ENCODE measurements at regions not wholly inside any gene's neighbourhood (a gene's known extent, or its start where the extent isn't known, plus 50 kb on each side); places are given as distances from the start of the nearest gene placed in this dataset.

- Histone ChIP-seq H4K91ac (replicated peaks; ENCODE audit: insufficient read length, low read length) (no peak overlapping the region), H3K4me2 (ENCODE audit: insufficient read depth in 1 of 2, low read depth in 2 of 2, low read length in 2 of 2) (no peak overlapping the region), H3K4me3 (ENCODE audit: extremely low read depth in 1 of 4, insufficient read depth in 2 of 4, low read depth in 3 of 4, low read length in 4 of 4) (no peak overlapping the region), H3K79me2 (ENCODE audit: control insufficient read depth in 1 of 2, insufficient read depth in 2 of 2, low read length in 2 of 2) (no peaks in the 10 kb centered on the region), H2BK20ac (ENCODE audit: low read length) (no peak overlapping the region), H3K36me3 (ENCODE audit: control insufficient read depth in 2 of 4, insufficient read depth in 4 of 4, low read length in 3 of 4) (no peaks in the 10 kb centered on the region), H3K18ac (ENCODE audit: extremely low read depth, low read length) (no peak overlapping the region), H3K4ac (replicated peaks; ENCODE audit: insufficient read length, low read depth, low read length) (no peak overlapping the region), H3K27me3 (replicated peaks in 1 of 4; ENCODE audit: control insufficient read depth in 3 of 4, extremely low read depth in 1 of 4, insufficient read depth in 3 of 4, low read length in 3 of 4) (peaks cover 0 to 1% (median 0%) of the 10 kb centered on the region in 4 experiments; a peak in 1 of 7 replicates), H4K5ac (ENCODE audit: insufficient read length, low read depth, low read length) (no peak overlapping the region), H2BK15ac (ENCODE audit: low read length) (no peak overlapping the region), H2AK5ac (ENCODE audit: low read depth, low read length) (no peak overlapping the region), H4K8ac (ENCODE audit: extremely low read depth, insufficient read depth, low read length) (no peak overlapping the region), H4K20me1 (replicated peaks in 1 of 2; ENCODE audit: control insufficient read depth in 1 of 2, insufficient read depth in 2 of 2, low read length in 2 of 2) (no peaks in the 10 kb centered on the region), H3K23ac (ENCODE audit: insufficient read length) (no peak overlapping the region), H3K9me3 (ENCODE audit: insufficient read depth in 2 of 2, low read depth in 1 of 2, low read length in 1 of 2) (no peaks in the 10 kb centered on the region), H3K14ac (ENCODE audit: insufficient read length) (no peak overlapping the region), H2AFZ (ENCODE audit: low read length) (no peak overlapping the region), H3K9ac (replicated peaks in 1 of 4; ENCODE audit: extremely low read depth in 1 of 4, low read depth in 3 of 4, low read length in 3 of 4) (no peak overlapping the region), H2BK5ac (ENCODE audit: low read depth, low read length) (no peak overlapping the region), H3K79me1 (ENCODE audit: low read depth, low read length) (no peaks in the 10 kb centered on the region), H3K56ac (replicated peaks; ENCODE audit: insufficient read length, low read depth, low read length) (no peak overlapping the region), H3K23me2 (ENCODE audit: low read depth, low read length) (no peaks in the 10 kb centered on the region), H2BK120ac (replicated peaks; ENCODE audit: low read depth, low read length) (no peak overlapping the region), H2BK12ac (ENCODE audit: low read depth, low read length) (no peak overlapping the region), H3K4me1 (replicated peaks in 1 of 4; ENCODE audit: control insufficient read depth in 3 of 4, insufficient read depth in 4 of 4, low read length in 3 of 4) (no peaks in the 10 kb centered on the region), H3K27ac (ENCODE audit: low read depth, low read length) (no peak overlapping the region)
- WGBS, 2 experiments (ENCODE audit: extremely low coverage in 1 of 2, insufficient coverage in 1 of 2, insufficient read length in 1 of 2, insufficient replicate concordance in 2 of 2, low coverage in 1 of 2, low lambda C conversion rate in 2 of 2, missing lambda C conversion rate in 1 of 2) = 85% methylated on average over 5 of the region's 5 CpGs; no CpG with 5 or more reads in 1 of the 2 experiments
- TF ChIP-seq CREB1 (IDR thresholded peaks at IDR 0.05) (no peak), CTBP2 (IDR thresholded peaks at IDR 0.05; ENCODE audit: borderline replicate concordance, insufficient read depth, insufficient read length, low read length) (no peak), BACH1 (IDR thresholded peaks at IDR 0.05; ENCODE audit: low read length) (no peak), SIX5 (IDR thresholded peaks at IDR 0.05; ENCODE audit: low read depth, low read length) (no peak), KDM1A (IDR thresholded peaks at IDR 0.05; ENCODE audit: borderline replicate concordance, low read length) (no peak), USF2 (IDR thresholded peaks at IDR 0.05; ENCODE audit: low read length) (no peak), TCF12 (IDR thresholded peaks at IDR 0.05; ENCODE audit: low read depth, low read length) (no peak), JUN (IDR thresholded peaks at IDR 0.05; ENCODE audit: low read depth, low read length) (no peak), PHF8 (conservative IDR thresholded peaks at IDR 0.05; ENCODE audit: low read depth, low read length) (no peak), KDM5A (IDR thresholded peaks at IDR 0.05; ENCODE audit: low read length) (no peak), SP1 (IDR thresholded peaks at IDR 0.05; ENCODE audit: low read depth, low read length) (no peak), RNF2 (IDR thresholded peaks at IDR 0.05; ENCODE audit: borderline replicate concordance, low read depth, low read length, missing control alignments, poor library complexity, severe bottlenecking) (no peak), TAF7 (optimal IDR thresholded peaks at IDR 0.05; ENCODE audit: borderline replicate concordance, low read depth, low read length) (no peak), CBX8 (IDR thresholded peaks at IDR 0.05; ENCODE audit: borderline replicate concordance, low read depth, low read length) (no peak)
- ChIA-PET POLR2A (ENCODE audit: partially characterized antibody) (no interaction called here), CTCF (ENCODE audit: partially characterized antibody) (no interaction called here)
- FAIRE-seq (no peak), DNase-seq (ENCODE audit: low read depth in 1 of 2, low spot score in 2 of 2) (no peak)
Observed at GRCh38 chr2:142426064-142426463, 295.2 kb upstream of the LRP1B start.

Measured in H1 (cell line).